GM21360 (cell line): ENCODE measurements at regions not wholly inside any gene's neighbourhood (a gene's known extent, or its start where the extent isn't known, plus 50 kb on each side); places are given as distances from the start of the nearest gene placed in this dataset.
"Not testable (repeated sequence)": the region's sequence is repeated elsewhere in the genome, so short reads cannot be mapped to it uniquely, and the experiment has no call there.

Experiments
- ATAC-seq: cut with Tn5 transposase; IDR thresholded peaks from one replicate; pipeline ENCODE4 v1.9.1; 2021; ENCODE audit warnings: mild to moderate bottlenecking, moderate library complexity; ENCODE audit not compliant: unreplicated experiment

DNA sequence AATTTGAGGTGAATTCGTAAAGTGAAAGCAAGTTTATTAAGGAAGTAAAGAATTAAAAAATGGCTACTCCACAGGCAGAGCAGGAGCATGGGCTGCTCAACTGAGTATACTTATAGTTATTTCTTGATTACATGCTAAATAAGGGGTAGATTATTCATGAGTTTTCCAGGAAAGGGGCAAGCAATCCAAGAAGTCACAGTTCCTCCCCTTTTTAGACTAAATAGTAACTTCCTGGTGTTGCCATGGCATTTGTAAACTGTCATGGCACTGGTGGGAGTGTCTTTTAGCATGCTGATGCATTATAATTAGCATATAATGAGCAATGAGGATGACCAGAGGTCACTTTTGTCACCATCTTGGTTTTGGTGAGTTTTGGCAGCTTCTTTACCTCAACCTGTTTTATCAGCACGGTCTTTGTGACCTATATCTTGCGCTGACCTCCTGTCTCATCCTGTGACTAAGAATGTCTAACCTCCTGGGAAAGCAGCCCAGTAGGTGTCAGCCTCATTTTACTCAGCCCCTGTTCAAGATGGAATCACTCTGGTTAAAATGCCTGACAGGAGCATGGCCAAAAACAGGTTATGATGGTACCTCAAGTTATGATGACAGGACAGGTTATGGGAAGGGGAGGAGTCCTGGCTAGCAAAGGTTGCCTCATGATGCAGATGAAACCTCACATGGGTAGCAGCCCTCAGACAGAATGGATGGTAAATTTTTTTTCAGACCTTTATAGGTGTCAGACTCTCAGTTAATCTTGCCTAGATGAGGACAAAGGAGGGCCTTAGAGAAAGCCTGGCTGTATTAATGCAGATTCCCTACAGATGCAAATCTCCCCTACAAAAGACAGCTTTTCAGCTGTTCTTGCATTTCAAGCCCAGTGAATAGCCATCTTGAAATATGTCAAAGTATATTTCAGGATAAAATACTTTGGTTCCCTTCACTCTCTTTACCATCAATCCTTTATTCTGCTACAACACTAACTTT lies 49.7 kb downstream of the SIPA1L2 start:
- ATAC-seq, result no peak

GRCh38 chr1:232579466-232579865 lies 50.5 kb downstream of the SIPA1L2 start:
- ATAC-seq, result no peak

GRCh38 chr1:232578651-232579195 lies 51.2 kb downstream of the SIPA1L2 start:
- no peak for ATAC-seq

GRCh38 chr1:232577772-232578171 lies 52.2 kb downstream of the SIPA1L2 start:
- no peak for ATAC-seq

GRCh38 chr1:232576537-232576936 lies 53.4 kb downstream of the SIPA1L2 start:
- no peak for ATAC-seq

DNA sequence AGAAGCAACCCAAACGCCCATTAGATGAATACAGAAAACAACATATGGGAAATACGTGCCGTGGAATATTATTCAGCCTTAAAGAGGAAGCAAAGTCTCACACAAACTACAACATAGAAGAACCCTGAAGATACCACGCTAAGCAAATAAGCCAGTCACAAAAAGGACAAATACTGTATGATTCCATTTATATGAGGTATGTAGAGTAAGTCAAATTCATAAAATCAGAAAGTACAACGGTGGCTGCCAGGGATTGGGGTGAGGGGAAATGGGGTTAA lies 54.2 kb downstream of the SIPA1L2 start:
- ATAC-seq, result no peak

GRCh38 chr1:232574889-232575762 lies 54.8 kb downstream of the SIPA1L2 start:
- ATAC-seq, result no peak

DNA sequence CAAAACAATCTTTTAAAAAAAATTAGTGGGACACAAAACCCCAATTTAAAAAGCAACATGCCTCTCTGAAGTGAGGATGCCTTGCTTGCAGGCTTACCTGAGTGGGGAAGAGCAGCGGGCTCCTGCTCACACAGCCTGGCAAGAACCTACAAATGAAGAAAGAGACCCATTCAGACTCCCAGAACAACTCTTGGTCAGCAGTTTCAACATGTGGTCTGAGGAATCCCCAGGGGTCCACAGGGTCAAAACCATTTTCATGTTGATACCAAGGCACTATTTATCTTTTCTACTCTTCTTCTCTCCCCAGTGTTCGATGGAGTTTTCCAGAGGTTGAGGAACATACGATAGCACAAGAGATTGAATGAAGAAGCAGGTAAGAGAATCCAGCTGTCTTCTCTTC lies 55.9 kb downstream of the SIPA1L2 start:
- ATAC-seq, result no peak

DNA sequence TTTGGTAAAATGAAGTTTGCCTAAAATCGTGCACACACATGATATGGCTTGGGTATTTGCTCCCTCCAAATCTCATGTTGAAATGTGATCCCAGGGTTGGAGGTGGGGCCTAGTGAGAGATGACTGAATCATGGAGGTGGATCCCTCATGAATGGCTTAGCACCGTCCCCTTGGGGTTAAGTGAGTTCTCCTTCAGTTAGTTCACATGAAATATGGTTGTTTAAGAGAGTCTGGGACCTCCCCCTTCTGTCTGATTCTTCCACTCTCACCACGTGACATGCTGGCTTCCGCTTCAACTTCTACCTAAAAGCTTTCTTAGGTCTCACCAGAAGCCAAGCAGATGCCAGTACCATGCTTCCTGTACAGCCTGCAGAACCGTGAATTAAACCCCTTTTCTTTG lies 58.4 kb downstream of the SIPA1L2 start:
- no peak for ATAC-seq

- no peak for ATAC-seq
These were observed 59.9 kb downstream of the SIPA1L2 start for GRCh38 chr1:232570007-232570406.

DNA sequence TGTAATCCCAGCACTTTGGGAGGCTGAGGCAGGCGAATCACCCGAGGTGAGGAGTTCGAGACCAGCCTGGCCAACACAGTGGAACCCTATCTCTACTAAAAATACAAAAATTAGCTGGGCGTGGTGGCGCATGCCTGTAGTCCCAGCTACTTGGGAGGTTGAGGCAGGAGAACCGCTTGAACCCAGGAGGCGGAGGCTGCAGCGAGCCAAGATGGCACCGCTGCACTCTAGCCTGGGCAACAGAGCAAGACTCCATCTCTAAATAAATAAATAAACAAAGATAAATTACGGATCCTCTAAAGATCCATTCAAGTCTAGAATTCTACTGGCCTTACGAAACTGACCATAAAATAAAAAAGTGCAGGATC lies 60.4 kb downstream of the SIPA1L2 start:
- not testable (repeated sequence) for ATAC-seq

DNA sequence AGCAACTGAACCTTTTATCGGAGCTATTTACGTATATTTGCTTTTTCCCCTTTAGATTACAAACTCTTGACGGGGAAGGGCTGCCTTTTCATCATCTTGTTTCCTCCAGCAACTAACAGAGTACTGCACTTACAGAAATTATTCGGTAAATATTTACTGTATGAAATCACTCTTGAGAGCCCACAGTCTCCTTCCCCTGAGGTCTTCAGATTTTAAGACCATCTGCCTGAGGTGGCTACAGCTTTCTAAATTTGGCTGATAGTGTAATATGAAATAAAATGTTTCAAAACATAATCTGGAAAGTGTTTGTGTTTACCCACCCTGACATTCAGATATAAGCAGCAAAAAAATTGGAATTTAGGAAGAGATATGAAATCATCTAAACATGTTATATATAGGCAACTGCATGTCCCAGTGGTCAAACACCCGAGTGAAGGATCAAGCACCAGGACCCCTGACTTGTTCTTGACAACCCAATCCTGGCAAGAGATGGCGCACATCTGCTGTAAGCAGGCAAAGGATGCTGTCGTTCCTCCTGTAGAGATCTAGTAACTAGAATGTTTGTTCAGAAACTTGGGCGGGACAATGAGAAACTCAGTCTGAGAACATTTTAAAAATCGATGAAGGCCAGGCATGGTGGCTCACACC lies 60.9 kb downstream of the SIPA1L2 start:
- ATAC-seq, result no peak

- no peak for ATAC-seq
These were observed 61.5 kb downstream of the SIPA1L2 start for GRCh38 chr1:232568331-232568852.

DNA sequence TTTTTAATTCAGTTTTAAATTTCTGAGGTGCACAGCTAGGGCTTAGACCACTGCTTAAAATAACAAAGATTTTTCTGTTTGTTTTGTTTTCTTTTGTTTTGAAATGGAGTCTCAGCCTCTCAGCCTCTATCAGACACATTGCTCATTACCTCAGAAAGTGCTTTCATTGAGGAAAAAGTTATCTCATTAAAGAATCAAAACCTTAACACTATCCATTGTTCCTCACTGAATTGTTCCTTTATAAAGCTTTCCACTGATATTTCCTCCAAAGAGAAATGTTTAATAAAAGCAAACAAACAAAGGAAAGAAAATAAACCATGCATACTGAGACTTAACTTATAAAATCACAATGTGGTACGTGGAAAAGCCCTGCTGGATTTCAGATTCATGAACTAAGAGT lies 63.8 kb downstream of the SIPA1L2 start:
- ATAC-seq, result no peak

GRCh38 chr1:232562855-232563510 lies 67.0 kb downstream of the SIPA1L2 start:
- ATAC-seq, result no peak

- ATAC-seq, result no peak
These were observed 68.6 kb downstream of the SIPA1L2 start for GRCh38 chr1:232561381-232561780.

DNA sequence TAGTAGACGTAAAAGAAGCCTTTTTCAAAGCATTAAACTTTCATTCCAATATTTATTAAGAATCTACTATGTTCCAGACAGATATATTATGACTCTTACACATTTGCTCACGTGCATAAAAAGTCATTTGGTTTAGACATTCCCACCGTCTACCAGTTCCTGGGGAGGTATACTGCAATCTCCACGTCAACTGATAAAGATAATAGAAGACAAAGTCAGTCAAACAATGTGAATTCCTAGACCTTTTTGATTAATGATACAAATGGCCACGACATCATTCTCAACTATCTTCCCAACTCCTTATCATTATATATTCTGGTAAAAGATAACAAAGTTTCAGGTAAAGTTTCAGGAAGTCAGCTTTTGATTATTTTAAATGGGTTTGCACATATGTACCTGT lies 69.0 kb downstream of the SIPA1L2 start:
- ATAC-seq, result no peak

GRCh38 chr1:232558954-232559353 lies 71.0 kb downstream of the SIPA1L2 start:
- ATAC-seq, result no peak

- ATAC-seq, result no peak
These were observed 72.3 kb downstream of the SIPA1L2 start for GRCh38 chr1:232557502-232558191.

DNA sequence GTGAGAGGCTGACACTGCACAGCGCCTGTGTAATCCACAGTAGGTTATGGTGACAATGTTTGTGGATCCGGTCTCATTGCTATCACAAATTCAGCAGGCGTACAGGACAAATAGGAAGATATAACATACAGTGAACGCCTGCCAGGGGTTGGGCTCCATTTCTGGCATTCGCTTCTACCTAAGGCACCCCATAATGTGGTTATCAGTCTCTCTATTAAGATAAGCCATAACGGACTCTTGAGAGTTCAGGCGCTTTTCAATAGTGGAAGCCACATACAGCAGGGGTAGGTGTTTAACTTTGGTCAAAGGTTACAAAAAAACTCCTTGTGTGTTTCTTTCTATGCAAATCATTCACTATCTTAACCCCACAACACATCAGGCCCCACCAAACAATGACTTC lies 72.8 kb downstream of the SIPA1L2 start:
- no peak for ATAC-seq
